Immature natural killer cell (primary cell): ENCODE measurements at regions not wholly inside any gene's neighbourhood (a gene's known extent, or its start where the extent isn't known, plus 50 kb on each side); places are given as distances from the start of the nearest gene placed in this dataset.
"Not testable (repeated sequence)": the region's sequence is repeated elsewhere in the genome, so short reads cannot be mapped to it uniquely, and the experiment has no call there.

ENCODE experiments used
- DNase-seq, 3 donors: peaks; one replicate each; pipeline ENCODE4 v3.0.0; 2022; ENCODE audit warnings: mixed read lengths in 1 of 3
- H3K27ac Mint-ChIP-seq, 6 donors: one replicate each; pipeline ENCODE4 v1.8.0; 2020; ENCODE audit warnings: mixed read lengths in 6 of 6, mild to moderate bottlenecking in 5 of 6, inconsistent platforms in 4 of 6, moderate library complexity in 3 of 6
- H3K27me3 Mint-ChIP-seq, 3 donors: one replicate each; pipeline ENCODE4 v1.8.0; 2020 to 2021; ENCODE audit warnings: low read depth in 3 of 3, mild to moderate bottlenecking in 3 of 3, mixed read lengths in 3 of 3, moderate library complexity in 3 of 3, inconsistent platforms in 1 of 3
- H3K36me3 Mint-ChIP-seq, 3 donors: one replicate each; pipeline ENCODE4 v1.8.0; 2020; ENCODE audit warnings: mixed read lengths in 3 of 3, inconsistent platforms in 2 of 3, mild to moderate bottlenecking in 2 of 3
- H3K4me1 Mint-ChIP-seq, 2 donors: one replicate each; pipeline ENCODE4 v1.8.0; 2020; ENCODE audit warnings: inconsistent platforms in 2 of 2, mild to moderate bottlenecking in 2 of 2, mixed read lengths in 2 of 2, moderate library complexity in 1 of 2
- H3K4me3 Mint-ChIP-seq, 5 donors: one replicate each; pipeline ENCODE4 v1.8.0; 2020; ENCODE audit warnings: mild to moderate bottlenecking in 5 of 5, mixed read lengths in 5 of 5, inconsistent platforms in 3 of 5, moderate library complexity in 3 of 5
- H3K9me3 Mint-ChIP-seq, 6 donors: one replicate each; pipeline ENCODE4 v1.8.0; 2020; ENCODE audit warnings: mild to moderate bottlenecking in 6 of 6, mixed read lengths in 6 of 6, inconsistent platforms in 4 of 6, moderate library complexity in 3 of 6

- H3K4me1 Mint-ChIP-seq, H3K9me3 Mint-ChIP-seq, H3K36me3 Mint-ChIP-seq, DNase-seq, H3K27ac Mint-ChIP-seq, H3K4me3 Mint-ChIP-seq, H3K27me3 Mint-ChIP-seq: not testable (repeated sequence)
These were observed 191.8 kb downstream of the CWH43 start for GRCh38 chr4:49177847-49178246.

- H3K27ac Mint-ChIP-seq, H3K36me3 Mint-ChIP-seq, H3K4me1 Mint-ChIP-seq, H3K4me3 Mint-ChIP-seq, DNase-seq, H3K9me3 Mint-ChIP-seq, H3K27me3 Mint-ChIP-seq: not testable (repeated sequence)
These were observed 195.0 kb downstream of the CWH43 start for GRCh38 chr4:49181088-49181487.

GRCh38 chr4:49211396-49212194, 225.5 kb downstream of the CWH43 start:
- DNase-seq, H3K4me3 Mint-ChIP-seq: not testable (repeated sequence)

GRCh38 chr4:49213250-49213649, 227.2 kb downstream of the CWH43 start:
- H3K36me3 Mint-ChIP-seq, H3K27ac Mint-ChIP-seq, H3K4me1 Mint-ChIP-seq, DNase-seq, H3K27me3 Mint-ChIP-seq, H3K4me3 Mint-ChIP-seq: not testable (repeated sequence)
- H3K9me3 Mint-ChIP-seq: peaks cover 14 to 74% (median 37%) of the 10 kb centered on the region in 6 donors

More at GRCh38 chr4:49211396-49212194, 225.5 kb downstream of the CWH43 start:
- not testable (repeated sequence) for H3K36me3 Mint-ChIP-seq, H3K27me3 Mint-ChIP-seq, H3K4me1 Mint-ChIP-seq, H3K27ac Mint-ChIP-seq
- peaks cover 14 to 59% (median 25%) of the 10 kb centered on the region in 6 donors for H3K9me3 Mint-ChIP-seq

- not testable (repeated sequence) for H3K27ac Mint-ChIP-seq, H3K36me3 Mint-ChIP-seq, H3K4me1 Mint-ChIP-seq, H3K27me3 Mint-ChIP-seq, DNase-seq, H3K4me3 Mint-ChIP-seq
- peaks cover 14 to 69% (median 38%) of the 10 kb centered on the region in 6 donors for H3K9me3 Mint-ChIP-seq
These were observed 227.7 kb downstream of the CWH43 start for GRCh38 chr4:49213750-49214149.

GRCh38 chr4:49214453-49215081, 228.5 kb downstream of the CWH43 start:
- not testable (repeated sequence) for DNase-seq, H3K4me1 Mint-ChIP-seq, H3K27me3 Mint-ChIP-seq, H3K36me3 Mint-ChIP-seq, H3K4me3 Mint-ChIP-seq, H3K27ac Mint-ChIP-seq
- H3K9me3 Mint-ChIP-seq: peaks cover 22 to 72% (median 43%) of the 10 kb centered on the region in 6 donors

- H3K9me3 Mint-ChIP-seq: peaks cover 26 to 72% (median 44%) of the 10 kb centered on the region in 6 donors
These were observed 229.0 kb downstream of the CWH43 start for GRCh38 chr4:49215082-49215479.

GRCh38 chr4:49216606-49217005, 230.5 kb downstream of the CWH43 start:
- not testable (repeated sequence) for H3K4me3 Mint-ChIP-seq, H3K36me3 Mint-ChIP-seq

More at GRCh38 chr4:49215082-49215479, 229.0 kb downstream of the CWH43 start:
- not testable (repeated sequence) for H3K4me3 Mint-ChIP-seq, H3K27ac Mint-ChIP-seq, H3K36me3 Mint-ChIP-seq, H3K4me1 Mint-ChIP-seq, H3K27me3 Mint-ChIP-seq, DNase-seq

GRCh38 chr4:49217492-49217891, 231.4 kb downstream of the CWH43 start:
- H3K4me3 Mint-ChIP-seq: no peak overlapping the region
- H3K27me3 Mint-ChIP-seq: peaks cover 0 to 4% (median 0%) of the 10 kb centered on the region in 3 donors
- no peak overlapping the region for H3K27ac Mint-ChIP-seq
- H3K4me1 Mint-ChIP-seq: no peaks in the 10 kb centered on the region
- no peak for DNase-seq
- peaks cover 38 to 84% (median 60%) of the 10 kb centered on the region in 6 donors for H3K9me3 Mint-ChIP-seq
- H3K36me3 Mint-ChIP-seq: peaks cover 0 to 8% (median 4%) of the 10 kb centered on the region in 3 donors

More at GRCh38 chr4:49216606-49217005, 230.5 kb downstream of the CWH43 start:
- not testable (repeated sequence) for H3K27ac Mint-ChIP-seq, H3K4me1 Mint-ChIP-seq, H3K27me3 Mint-ChIP-seq, DNase-seq
- peaks cover 36 to 84% (median 59%) of the 10 kb centered on the region in 6 donors for H3K9me3 Mint-ChIP-seq

GRCh38 chr4:49218094-49218493, 232.0 kb downstream of the CWH43 start:
- H3K27ac Mint-ChIP-seq, H3K36me3 Mint-ChIP-seq, H3K4me3 Mint-ChIP-seq, H3K4me1 Mint-ChIP-seq, H3K27me3 Mint-ChIP-seq, DNase-seq: not testable (repeated sequence)
- H3K9me3 Mint-ChIP-seq: peaks cover 42 to 85% (median 63%) of the 10 kb centered on the region in 6 donors

- H3K9me3 Mint-ChIP-seq: peaks cover 42 to 85% (median 66%) of the 10 kb centered on the region in 6 donors
- H3K36me3 Mint-ChIP-seq, H3K27ac Mint-ChIP-seq, H3K27me3 Mint-ChIP-seq, H3K4me1 Mint-ChIP-seq, H3K4me3 Mint-ChIP-seq, DNase-seq: not testable (repeated sequence)
These were observed 232.9 kb downstream of the CWH43 start for GRCh38 chr4:49218931-49219330.

- H3K9me3 Mint-ChIP-seq: peaks cover 39 to 82% (median 64%) of the 10 kb centered on the region in 6 donors
- not testable (repeated sequence) for H3K4me1 Mint-ChIP-seq, DNase-seq, H3K27me3 Mint-ChIP-seq, H3K36me3 Mint-ChIP-seq, H3K27ac Mint-ChIP-seq, H3K4me3 Mint-ChIP-seq
These were observed 233.6 kb downstream of the CWH43 start for GRCh38 chr4:49219489-49220225.

- Mint-ChIP-seq H3K4me3 (no peak overlapping the region), H3K27me3 (peaks cover 0 to 2% (median 0%) of the 10 kb centered on the region in 3 donors), H3K27ac (no peak overlapping the region), H3K4me1 (no peaks in the 10 kb centered on the region), H3K36me3 (peaks cover 0 to 8% (median 0%) of the 10 kb centered on the region in 3 donors), H3K9me3 (peaks cover 38 to 67% (median 55%) of the 10 kb centered on the region in 6 donors)
- DNase-seq: no peak
These were observed 235.1 kb downstream of the CWH43 start for GRCh38 chr4:49221209-49221608.

GRCh38 chr4:49222810-49223209, 236.7 kb downstream of the CWH43 start:
- not testable (repeated sequence) for H3K4me3 Mint-ChIP-seq, H3K27me3 Mint-ChIP-seq, H3K36me3 Mint-ChIP-seq, H3K4me1 Mint-ChIP-seq, DNase-seq, H3K27ac Mint-ChIP-seq
- peaks cover 30 to 55% (median 48%) of the 10 kb centered on the region in 6 donors for H3K9me3 Mint-ChIP-seq
